ENCODE measurements at regions not wholly inside any gene's neighbourhood (a gene's known extent, or its start where the extent isn't known, plus 50 kb on each side); places are given as distances from the start of the nearest gene placed in this dataset.
"Not testable (repeated sequence)": the region's sequence is repeated elsewhere in the genome, so short reads cannot be mapped to it uniquely, and the experiment has no call there.

DNA sequence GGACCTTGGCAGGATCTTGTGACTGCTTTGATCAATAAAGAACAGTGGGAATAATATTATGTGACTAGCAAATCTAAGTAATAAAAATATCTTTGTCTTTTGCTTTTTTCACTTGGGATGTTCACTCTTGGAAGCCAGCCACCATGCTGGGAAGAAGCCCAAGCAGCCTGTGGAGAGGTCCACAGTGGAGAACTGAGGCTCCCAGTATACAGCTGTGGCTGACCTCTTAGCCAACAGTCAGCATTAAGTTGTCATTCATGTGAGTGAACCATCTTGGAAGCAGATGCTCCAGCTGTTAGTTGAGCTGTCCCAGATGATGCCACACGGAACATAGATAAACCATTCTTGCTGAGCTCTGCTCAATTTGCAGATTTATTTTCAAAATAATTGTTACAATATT is 160.0 kb downstream of the OSR1 start:
- DNase-seq, result no peak

DNA sequence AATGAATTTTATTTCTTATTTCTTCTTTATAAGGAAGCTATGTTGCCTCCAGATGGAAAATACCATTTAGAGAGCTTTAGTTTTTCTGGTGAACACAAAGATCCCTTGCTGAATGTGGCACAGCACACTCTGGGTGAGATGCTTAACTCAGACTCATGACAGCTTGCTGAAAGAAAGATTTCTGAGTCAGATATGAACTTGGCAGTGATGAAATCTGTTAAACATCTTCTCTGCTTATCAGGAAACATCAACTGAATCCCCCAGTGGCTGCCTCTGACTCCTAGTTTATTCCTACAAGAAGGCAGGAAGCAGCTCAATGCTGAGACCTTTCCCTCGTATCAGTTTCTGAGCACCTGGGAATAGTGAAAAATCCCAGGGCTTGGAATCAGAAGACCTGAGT is 162.8 kb downstream of the OSR1 start:
- no peak for DNase-seq

DNA sequence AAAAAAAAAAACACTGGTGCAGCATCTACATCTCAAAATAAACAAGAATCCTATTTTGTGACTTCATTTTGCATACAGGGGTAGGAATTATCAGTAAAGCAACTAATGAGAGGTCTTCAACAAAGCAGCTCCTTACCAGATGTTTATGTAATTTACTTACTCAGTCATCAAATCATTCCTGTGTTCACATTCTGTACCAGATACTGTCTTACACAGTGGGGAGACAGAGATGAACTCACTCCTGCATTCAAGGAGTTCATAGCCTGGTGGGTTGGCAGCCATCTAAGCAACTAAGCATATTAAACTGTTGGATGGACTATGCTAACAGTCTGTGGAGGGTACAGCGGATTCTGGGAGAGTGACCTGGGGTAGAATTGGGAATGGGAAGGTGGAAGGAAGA is 169.0 kb downstream of the OSR1 start:
- no peak for DNase-seq

DNA sequence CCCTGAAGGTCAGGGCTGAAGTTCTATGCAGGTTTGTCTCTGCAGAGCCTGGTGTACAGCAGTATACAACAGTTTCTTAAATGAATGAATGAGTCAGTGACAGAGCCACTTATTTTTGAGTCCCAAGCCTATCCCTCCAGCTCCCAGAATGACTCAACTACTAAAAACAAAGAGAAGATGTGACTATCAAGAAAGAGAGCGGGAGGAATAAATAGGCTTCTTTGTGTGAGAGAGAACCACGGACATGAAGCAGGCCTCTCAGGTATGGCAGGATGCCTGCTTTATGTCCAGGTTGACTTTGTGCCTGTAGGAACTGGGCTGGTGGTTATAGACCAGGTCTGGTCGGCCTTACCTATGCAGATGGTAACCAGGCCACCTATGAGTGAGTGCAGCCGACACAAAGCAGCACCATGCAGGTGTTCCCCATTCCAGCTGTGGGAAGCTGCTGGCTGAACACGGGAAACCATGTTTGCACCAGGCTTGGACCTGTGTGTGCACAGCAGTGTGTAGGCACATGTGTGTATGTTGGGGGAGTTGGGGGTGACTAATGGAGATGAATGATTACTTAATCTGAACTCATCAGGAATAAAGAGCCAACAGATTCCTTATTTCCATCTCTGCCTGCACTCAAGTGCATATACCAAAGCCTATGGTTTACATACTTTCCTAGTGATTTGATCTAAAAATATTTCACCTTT is 171.0 kb downstream of the OSR1 start:
- DNase-seq, result no peak

DNA sequence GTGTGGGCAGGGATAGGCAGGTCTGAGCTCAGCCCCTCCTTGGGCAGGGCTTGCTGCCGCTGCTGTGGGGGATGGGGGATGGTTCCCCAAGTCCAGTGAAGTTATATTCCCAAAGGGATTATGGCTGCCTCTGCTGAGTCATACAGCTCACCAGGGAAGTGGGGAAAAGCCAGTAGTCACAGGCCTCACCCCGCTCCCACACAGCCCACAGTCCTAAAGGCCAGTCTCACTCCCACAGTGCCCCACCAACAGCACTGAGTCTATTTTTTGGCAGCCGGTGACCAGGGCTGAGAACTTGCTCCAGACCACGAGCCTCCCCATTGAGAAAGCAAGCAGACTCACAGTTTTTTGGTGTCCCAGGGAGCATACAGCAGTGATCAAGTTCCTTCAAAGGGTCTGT is 173.3 kb downstream of the OSR1 start:
- no peak for DNase-seq

DNA sequence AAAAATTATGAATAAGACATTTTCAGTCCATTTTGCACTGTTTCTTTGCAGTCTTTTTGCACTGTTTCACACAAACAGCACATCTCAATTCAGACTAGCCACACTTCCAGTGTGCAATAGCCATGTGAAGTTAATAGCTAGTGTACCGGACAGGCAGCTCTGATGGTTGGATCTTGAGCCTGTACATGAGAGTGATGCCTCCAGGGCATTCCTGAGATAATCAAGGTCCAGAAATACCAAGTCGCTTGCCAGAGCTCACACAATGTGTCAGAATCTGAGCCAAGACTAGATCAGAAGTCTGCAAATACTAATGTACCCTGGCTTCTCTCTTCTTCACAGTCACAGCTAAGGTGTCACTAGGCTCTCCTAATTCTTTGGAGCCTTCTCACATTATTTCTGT is 180.2 kb downstream of the OSR1 start:
- no peak for DNase-seq

DNA sequence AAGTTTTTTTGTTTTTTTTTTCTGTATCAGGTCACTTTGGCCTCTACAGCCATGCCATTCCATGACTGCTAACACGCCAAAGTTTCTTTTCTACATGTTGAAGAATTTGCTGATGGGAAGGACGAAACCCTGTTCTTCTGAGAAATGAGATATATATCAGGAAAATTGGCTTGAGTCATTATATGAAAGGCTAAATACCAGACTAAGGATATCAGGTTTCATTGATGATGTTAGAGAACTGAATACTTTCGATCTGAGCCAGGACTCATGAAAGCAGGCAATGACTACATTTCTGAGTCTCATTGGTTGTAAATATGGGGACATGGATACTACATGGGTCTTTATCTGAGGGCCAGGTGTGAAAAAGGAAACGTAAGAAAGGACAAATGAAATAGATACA is 181.4 kb downstream of the OSR1 start:
- no peak for DNase-seq

DNA sequence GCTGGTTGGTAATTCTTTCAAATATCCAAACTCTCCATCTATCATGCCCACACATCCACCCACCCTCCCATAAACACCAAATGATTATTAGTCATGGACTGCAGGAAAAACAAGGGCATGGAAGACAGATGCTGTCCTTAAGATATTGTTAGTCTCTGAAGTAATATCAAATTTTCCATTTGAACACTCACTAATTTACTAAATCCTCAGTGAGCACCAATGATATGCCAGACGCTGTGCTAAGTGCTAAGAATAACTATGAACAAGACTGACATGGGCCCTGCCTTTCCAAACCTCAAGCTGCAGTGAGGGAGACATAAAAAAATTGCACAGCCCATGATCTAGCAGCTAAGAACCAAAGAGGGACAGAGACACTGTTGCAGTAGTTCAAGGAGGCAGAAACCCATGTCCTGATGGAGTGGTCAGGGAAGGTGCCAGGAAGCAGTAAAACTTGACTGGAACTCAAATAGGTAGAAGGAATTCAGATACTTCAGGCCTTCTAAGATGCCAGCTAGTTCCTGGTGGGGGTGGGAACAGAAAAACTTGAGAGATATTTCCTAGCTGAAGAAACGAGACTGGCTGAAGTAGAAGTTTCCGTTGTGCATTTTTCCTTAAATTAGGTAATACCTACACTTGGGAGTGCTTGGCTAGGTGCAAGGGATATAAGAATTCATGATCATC is 182.1 kb downstream of the OSR1 start:
- no peak for DNase-seq

DNA sequence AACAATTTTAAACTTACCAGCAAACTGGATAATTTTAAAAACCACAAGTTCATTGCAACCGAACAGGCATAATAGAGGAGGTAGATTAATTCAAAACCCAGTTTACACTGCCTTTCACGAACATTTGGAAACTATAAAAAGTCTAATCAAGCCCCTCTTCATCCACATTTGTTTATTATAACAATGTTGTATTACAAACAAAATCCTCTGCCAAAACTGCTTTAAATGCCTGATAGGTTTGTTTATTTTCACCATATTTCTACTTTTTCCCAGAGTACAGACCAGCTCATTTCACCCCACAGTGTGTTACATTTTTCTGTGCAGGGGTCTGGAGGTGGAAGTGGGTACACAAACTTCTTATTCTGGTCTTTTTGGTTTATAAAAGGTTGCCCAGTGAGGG is 184.2 kb downstream of the OSR1 start:
- no peak for DNase-seq

DNA sequence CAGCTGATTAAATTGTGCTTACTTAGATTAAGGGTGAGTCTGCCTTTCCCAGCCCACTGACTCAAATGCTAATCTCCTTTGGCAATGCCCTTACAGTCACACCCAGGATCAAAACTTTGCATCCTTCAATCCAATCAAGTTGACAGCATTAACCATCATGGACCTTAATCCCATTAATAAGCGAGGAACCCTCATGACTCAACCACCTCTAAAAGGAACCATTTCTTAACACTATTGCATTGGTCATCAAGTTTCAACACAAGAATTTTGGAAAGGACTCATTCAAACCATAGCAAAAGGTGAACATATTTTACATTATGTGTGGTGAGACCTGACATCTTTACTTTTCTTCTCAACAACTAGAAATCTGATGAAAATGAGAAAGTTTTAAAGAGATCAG is 187.0 kb downstream of the OSR1 start:
- DNase-seq, result no peak

DNA sequence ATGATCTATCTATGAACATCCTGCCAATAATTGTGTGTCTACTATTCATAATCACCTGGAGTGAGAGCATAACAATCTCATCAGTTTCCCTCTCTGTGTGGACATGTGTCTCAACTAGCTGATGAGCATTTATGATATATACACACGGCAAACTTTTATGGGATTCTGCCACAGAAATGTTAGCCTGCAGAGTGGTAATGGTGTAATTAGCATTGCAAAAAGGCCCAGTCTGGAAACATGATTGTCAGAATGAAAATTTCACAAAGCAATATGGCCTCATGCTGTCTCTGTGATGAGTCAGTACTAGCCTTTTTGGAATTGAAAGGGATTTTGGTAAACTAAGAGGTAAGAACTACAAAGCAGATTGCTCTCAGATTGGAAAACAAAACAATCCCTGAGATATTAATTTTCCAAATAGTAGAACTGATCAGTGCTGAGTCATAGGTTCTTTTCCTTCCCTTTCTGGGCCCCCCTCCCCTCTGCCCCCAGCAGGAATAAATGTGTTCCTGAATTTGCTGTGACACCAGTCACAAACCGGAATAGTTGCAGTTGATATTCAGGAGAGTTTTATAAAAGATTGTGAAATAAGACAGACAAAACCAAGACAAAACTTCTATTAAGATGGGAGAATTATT is 189.2 kb downstream of the OSR1 start:
- DNase-seq, result no peak

DNA sequence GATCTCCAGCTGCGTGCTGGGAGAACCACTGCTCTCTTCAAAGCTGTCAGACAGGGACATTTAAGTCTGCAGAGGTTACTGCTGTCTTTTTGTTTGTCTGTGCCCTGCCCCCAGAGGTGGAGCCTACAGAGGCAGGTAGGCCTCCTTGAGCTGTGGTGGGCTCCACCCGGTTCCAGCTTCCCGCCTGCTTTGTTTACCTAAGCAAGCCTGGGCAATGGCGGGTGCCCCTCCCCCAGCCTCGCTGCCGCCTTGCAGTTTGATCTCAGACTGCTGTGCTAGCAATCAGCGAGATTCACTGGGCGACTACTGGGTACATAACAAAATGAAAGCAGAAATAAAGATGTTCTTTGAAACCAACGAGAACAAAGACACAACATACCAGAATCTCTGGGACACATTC is 194.3 kb downstream of the OSR1 start:
- DNase-seq, result not testable (repeated sequence)

DNA sequence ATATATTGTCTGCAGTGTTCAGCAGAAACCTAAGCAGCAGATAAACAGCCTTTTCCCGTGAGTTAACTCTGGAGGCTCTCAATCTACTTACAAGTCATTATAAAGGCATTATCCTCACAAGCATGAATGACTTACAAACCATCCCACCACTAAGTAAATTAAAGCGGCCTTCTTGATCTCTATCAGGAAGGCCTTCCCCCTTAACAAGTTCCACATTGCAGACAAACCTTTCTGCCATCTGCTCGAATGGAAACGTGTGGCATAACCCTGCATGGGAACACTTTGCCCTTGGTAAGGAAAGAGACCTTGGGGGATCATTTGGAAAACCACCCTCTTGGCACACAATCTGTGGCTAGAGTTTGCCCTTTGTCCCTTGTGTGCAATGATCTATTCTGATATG is 199.5 kb downstream of the OSR1 start:
- no peak for DNase-seq

DNA sequence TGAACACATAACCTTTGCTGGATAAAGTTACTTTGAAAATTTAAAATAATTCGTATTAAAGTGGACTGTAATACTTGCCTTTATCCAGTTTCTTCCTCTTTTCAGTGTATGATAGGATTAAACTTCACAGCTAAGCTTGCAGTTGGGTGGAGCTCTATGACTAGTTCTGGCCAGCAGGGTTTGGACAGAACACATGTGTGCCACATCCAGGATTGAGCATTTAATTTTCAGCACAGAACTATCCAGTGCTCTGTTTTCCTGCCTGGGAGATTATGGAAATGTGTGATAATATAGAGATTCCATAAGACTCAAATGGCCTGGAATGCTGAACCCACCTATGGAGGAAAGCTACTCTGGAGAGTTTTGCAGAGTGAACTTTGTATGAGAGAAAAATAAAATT is 200.2 kb downstream of the OSR1 start:
- no peak for DNase-seq

DNA sequence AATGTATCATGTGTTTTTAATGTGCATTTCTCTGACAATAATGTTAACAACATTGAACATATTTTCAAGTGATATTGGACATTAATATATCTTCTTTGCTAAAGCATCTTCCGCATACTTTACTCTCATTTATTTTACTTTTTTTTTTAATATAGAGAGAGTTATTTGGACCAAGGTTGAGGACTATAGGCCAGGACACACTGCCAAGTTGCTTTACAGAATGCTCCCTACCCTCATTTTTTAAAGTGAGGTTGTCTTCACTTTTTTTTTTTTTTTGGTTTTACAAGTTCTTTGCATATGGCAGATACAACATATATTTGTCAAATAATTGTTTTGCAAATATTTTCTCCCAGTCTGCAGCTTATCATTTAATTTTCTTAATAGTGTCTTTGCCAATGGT is 201.8 kb downstream of the OSR1 start:
- no peak for DNase-seq

DNA sequence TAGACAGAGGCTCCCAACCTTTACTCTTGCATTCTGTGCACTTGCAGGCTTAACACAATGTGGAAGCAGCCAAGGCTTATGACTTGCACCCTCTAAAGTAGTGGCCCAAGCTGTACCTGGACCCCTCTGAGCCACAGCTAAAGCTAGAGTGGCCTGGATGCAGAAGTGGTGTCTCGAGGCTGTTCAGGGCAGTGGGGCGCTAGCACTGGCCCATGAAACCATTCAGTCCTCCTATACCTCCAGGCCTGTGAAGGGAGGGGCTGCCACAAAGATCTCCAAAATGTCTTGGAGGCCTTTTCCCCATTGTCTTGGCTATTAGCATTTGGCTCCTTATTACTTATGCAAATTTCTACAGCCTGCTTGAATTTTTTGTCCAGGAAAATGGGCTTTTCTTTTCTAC is 207.7 kb downstream of the OSR1 start:
- DNase-seq, result no peak

DNA sequence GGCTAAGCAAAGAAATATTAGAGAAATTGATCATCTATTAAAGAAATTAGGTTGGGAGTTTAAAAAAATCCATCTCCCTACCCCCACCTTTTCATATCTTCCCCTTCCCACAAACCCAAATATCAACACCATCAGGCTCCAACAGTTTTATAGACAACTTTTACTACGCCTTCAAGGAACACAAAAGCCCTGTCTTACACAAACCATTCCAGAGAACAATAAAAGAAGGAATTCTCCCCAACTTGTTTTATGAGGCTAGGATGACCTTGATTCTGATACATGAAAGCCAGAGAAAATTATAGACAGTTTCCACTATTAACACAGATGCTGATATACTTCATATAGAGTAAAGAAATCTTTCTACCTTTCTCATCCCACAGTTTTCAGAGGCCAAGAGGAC is 211.6 kb downstream of the OSR1 start:
- DNase-seq, result no peak

DNA sequence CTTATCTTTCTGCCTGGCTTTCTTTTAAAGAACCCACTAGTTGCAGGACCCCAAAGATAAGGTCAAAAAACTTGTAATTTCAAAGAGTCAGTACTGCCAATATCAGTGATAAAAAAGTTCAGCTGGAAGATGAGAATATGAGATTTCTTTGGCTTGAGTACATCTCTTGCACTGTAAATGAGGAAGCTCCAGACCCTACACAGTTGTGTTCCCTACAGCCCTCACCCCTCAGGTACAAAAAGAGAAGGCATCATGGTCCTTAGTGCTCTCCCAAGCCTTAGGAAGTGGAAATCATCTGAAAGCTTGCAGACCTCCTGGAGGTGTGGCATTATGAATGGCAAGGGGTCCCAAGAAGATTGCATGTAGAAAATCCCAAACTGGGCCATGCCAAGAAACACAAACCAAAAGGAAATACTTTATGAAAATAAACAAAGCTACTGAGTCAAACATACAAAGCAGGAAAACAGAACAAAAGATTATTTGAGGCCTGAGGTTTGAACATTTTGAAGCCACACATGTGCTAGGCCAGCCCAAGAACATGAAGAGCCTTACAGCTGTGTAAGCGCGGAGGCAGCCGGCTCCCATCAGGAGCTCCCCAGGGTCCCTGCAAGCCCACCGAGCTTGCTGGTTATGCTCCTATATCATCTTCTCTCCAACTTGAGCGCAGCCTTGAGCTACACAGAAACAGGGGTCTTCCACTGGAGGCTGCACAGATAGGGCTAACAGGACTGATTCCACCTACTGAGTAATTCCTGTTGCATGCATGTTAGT is 217.0 kb downstream of the OSR1 start:
- DNase-seq, result no peak

DNA sequence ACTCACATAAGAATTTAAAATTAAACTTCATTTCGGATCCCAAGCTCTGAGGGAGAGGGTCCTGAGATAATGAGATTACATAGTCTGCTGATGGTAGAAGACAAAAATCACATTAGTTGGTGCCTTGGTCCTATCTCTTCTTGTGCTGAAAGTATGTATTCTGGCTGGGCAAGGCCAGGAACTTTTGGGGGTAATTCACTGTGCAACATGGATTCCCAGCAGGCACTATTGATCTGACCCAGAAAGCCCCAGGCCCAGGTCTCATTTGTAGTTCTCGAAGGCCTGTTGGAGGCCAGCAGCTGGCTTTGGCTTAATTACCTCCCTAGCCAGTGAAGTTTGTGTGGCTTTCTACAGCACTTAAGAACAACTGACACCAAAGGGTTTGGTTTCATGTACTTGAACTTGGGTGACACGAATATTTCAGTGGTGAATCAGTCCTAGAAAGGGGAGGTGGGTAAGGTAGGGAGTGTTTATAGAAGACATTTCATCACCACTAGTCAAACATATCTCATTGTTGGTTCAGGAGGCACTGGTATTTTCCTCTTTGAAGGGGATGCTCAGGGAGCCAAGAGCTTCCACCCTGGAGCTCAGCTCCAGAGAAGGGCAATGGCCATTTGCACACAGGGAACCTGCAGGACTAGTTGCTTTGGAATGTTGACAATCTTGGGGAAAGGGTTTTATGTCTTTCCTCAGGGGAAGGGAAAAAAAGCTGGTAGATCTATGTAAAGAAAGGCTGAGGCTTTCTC is 217.8 kb downstream of the OSR1 start:
- DNase-seq, result no peak

DNA sequence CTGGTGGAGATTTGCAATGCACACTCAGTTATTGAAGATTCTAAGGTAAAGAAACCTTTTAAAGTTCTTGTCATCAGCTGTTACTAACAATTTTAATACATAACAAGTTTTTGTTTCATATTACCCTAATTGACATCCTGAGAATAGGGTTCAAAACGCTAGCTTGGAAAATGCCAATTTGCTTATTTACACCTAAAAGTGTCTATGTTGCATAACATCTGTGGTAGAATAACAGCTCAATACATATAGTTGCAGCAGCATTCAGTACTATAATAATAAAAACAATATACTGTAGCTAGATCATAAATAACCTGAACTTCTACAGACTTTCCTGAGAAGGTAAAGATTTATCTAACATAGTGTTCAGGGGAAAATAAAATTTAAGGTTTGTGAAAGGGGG is 219.0 kb downstream of the OSR1 start:
- DNase-seq, result no peak

DNA sequence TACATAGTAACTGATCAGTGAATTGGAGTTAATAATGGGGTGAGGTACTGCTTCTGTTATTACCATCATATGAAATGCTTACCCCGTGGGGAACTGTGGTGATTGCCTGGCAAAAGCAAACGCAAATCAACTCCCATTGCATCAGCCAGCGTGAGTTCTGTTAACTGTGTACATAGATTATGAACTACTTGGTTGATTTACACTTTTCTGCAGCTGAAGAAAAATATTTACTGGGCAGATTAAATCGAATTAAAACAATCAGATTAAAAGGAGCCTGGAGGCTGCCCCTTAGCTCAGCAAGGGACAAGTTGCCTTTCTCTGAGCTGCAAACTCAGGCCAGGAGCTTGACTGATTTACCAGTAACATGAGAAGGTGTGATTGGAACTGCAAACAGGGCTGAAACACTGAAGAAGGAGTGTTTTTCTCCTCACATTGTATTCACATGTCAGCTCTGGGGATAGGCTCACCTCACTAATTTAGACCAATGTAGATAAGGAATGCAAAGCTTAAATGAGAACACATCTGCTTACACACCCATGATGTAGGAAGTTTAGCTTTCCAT is 220.1 kb downstream of the OSR1 start:
- DNase-seq, result no peak

DNA sequence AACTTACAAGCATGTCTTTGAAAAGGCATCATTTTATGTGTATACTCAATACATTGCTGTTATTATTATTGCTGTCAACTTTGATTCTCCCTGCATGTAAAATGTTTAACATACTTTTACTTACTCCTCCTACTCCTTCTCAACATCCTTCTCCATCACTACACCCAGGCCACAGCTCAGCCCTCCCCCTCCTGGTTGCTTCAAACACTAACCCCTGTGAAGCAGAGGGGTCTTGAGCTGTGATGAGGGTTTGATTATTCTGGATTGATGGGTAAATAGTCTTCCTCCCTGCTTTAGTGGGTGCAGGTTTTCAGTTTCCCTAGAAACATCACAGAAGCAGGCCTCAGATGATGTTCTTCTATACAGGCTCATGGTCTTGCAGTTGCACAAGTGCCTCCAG is 221.0 kb downstream of the OSR1 start:
- DNase-seq, result no peak

DNA sequence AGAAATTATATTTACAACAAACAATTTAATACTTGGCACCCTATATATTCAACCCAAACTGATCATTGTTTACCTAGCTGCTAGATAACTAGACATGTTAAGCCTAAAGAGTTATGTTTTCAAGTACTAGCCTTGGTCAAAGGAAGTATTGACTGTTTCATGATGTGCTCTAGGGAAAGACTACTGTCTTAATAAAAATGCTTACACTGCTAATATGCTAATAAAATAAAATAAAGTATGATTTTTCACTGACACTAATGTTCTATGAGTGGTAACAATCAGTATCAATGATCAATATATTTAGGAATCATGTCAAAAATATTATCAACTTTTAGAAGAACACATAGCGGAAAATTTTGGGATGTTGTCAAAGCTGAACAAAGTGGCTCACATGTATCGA is 225.5 kb downstream of the OSR1 start:
- DNase-seq, result no peak
